Thyroid gland (tissue), 4 donors: ENCODE measurements at regions not wholly inside any gene's neighbourhood (a gene's known extent, or its start where the extent isn't known, plus 50 kb on each side); places are given as distances from the start of the nearest gene placed in this dataset.

Experiments
- DNase-seq, 2 donors: peaks; one replicate each; pipeline ENCODE4 v3.0.0-alpha.2; 2019
- H3K27ac ChIP-seq, 3 donors: fragments of 200-600 bp; sonication (generic); 1 replicate in 2 of 3; 2 replicates in 1 of 3; pipeline ENCODE4 v1.5.1; 2016 to 2019; ENCODE audit warnings: mild to moderate bottlenecking in 1 of 3, moderate library complexity in 1 of 3
- H3K27me3 ChIP-seq: fragments of 200-600 bp; sonication (generic); one replicate; pipeline ENCODE4 v1.5.1; 2019
- H3K36me3 ChIP-seq, 2 donors: fragments of 200-600 bp; sonication (generic); one replicate each; pipeline ENCODE4 v1.5.1; 2016 to 2019
- H3K4me1 ChIP-seq, 2 donors: fragments of 200-600 bp; sonication (generic); one replicate each; pipeline ENCODE4 v1.5.1; 2017 to 2019
- H3K4me3 ChIP-seq, 3 donors: fragments of 200-600 bp; sonication (generic); replicated peaks in 1 of 3; 1 replicate in 2 of 3; 2 replicates in 1 of 3; pipeline ENCODE4 v1.5.1; 2016; ENCODE audit warnings: mild to moderate bottlenecking in 1 of 3
- H3K9me3 ChIP-seq: fragments of 200-600 bp; sonication (generic); one replicate; pipeline ENCODE4 v1.5.1; 2017
- CTCF ChIP-seq, 6 experiments: fragments of 200-600 bp in 3 of 6; fragments of 450-650 bp in 3 of 6; sonication (generic) in 3 of 6; IDR thresholded peaks; one replicate each; pipeline ENCODE4 v1.5.1; 2016 to 2019; ENCODE audit warnings: antibody characterized with exemption in 6 of 6, mild to moderate bottlenecking in 2 of 6, inconsistent platforms in 1 of 6, moderate library complexity in 1 of 6
- POLR2A ChIP-seq, 2 donors: fragments of 450-650 bp; IDR thresholded peaks; one replicate each; pipeline ENCODE4 v1.6.1; 2017; ENCODE audit warnings: antibody characterized with exemption in 2 of 2, mild to moderate bottlenecking in 2 of 2, moderate library complexity in 1 of 2
- WGBS, 2 donors: methylation state at CpG; one replicate each; pipeline ENCODE4 v1.1.5; 2017; 5-methylcytosine and 5-hydroxymethylcytosine counted together
- intact Hi-C: fragments of 100-400 bp; cut with DNase I; formaldehyde crosslinking; loops from one replicate; pipeline ENCODE4 v1.15.1; 2023

GRCh38 chr14:35932659-35933159, 106.6 kb downstream of the BRMS1L start:
- WGBS, 2 donors, result 81 to 82% methylated on average over 13 of the region's 13 CpGs
- intact Hi-C loops, result no loop called here
- TF ChIP-seq POLR2A (IDR thresholded peaks at IDR 0.05) (no peak), CTCF (IDR thresholded peaks at IDR 0.05) (no peak)
- no peak for DNase-seq
- no peak overlapping the region for H3K4me3 ChIP-seq
- no peaks in the 10 kb centered on the region for H3K36me3 ChIP-seq
- H3K27ac ChIP-seq, result no peak overlapping the region
- H3K27me3 ChIP-seq, result no peaks in the 10 kb centered on the region
- no peaks in the 10 kb centered on the region for H3K4me1 ChIP-seq
- H3K9me3 ChIP-seq, result no peaks in the 10 kb centered on the region

GRCh38 chr14:35932136-35932535, 106.0 kb downstream of the BRMS1L start:
- Histone ChIP-seq H3K4me1 (no peaks in the 10 kb centered on the region), H3K27me3 (no peaks in the 10 kb centered on the region), H3K4me3 (no peak overlapping the region), H3K36me3 (no peaks in the 10 kb centered on the region), H3K27ac (no peak overlapping the region), H3K9me3 (no peaks in the 10 kb centered on the region)
- intact Hi-C loops, result no loop called here
- TF ChIP-seq CTCF (IDR thresholded peaks at IDR 0.05), result no peak
- TF ChIP-seq POLR2A (IDR thresholded peaks at IDR 0.05), result no peak
- DNase-seq, result no peak

- intact Hi-C loops, result no loop called here
- Histone ChIP-seq H3K36me3 (no peaks in the 10 kb centered on the region), H3K4me3 (no peak overlapping the region), H3K27ac (no peak overlapping the region), H3K4me1 (no peaks in the 10 kb centered on the region), H3K9me3 (no peaks in the 10 kb centered on the region), H3K27me3 (no peaks in the 10 kb centered on the region)
- no peak for DNase-seq
- no peak for TF ChIP-seq POLR2A (IDR thresholded peaks at IDR 0.05)
- no peak for TF ChIP-seq CTCF (IDR thresholded peaks at IDR 0.05)
Observed at GRCh38 chr14:35931346-35931745, 105.2 kb downstream of the BRMS1L start.

- Histone ChIP-seq H3K4me3 (no peak overlapping the region), H3K9me3 (no peaks in the 10 kb centered on the region), H3K27ac (no peak overlapping the region), H3K36me3 (no peaks in the 10 kb centered on the region), H3K4me1 (no peaks in the 10 kb centered on the region), H3K27me3 (no peaks in the 10 kb centered on the region)
- 67 to 70% methylated on average over 4 of the region's 4 CpGs for WGBS, 2 donors
- TF ChIP-seq POLR2A (IDR thresholded peaks at IDR 0.05) (no peak), CTCF (IDR thresholded peaks at IDR 0.05) (no peak)
- DNase-seq, result no peak
- intact Hi-C loops, result no loop called here
Observed at GRCh38 chr14:35929186-35929585, 103.0 kb downstream of the BRMS1L start.

- 66 to 82% methylated on average over 3 of the region's 3 CpGs for WGBS, 2 donors
- Histone ChIP-seq H3K27me3 (no peaks in the 10 kb centered on the region), H3K36me3 (no peaks in the 10 kb centered on the region), H3K4me1 (no peaks in the 10 kb centered on the region), H3K4me3 (no peak overlapping the region), H3K27ac (no peak overlapping the region), H3K9me3 (no peaks in the 10 kb centered on the region)
- TF ChIP-seq CTCF (IDR thresholded peaks at IDR 0.05) (no peak), POLR2A (IDR thresholded peaks at IDR 0.05) (no peak)
- intact Hi-C loops, result no loop called here
- no peak for DNase-seq
Observed at GRCh38 chr14:35927727-35928126, 101.6 kb downstream of the BRMS1L start.
